ENCODE measurements at regions not wholly inside any gene's neighbourhood (a gene's known extent, or its start where the extent isn't known, plus 50 kb on each side); places are given as distances from the start of the nearest gene placed in this dataset.

- no peak for TF ChIP-seq POLR2A (IDR thresholded peaks at IDR 0.05)
- no peak for TF ChIP-seq CTCF (IDR thresholded peaks at IDR 0.05)
Observed at GRCh38 chrX:63270873-63271272, 80.3 kb downstream of the SPIN4 start.
